ENCODE measurements at regions not wholly inside any gene's neighbourhood (a gene's known extent, or its start where the extent isn't known, plus 50 kb on each side); places are given as distances from the start of the nearest gene placed in this dataset.

GRCh38 chr18:68504441-68505177, 210.3 kb downstream of the TMX3 start:
- TF ChIP-seq, protein P1, sequence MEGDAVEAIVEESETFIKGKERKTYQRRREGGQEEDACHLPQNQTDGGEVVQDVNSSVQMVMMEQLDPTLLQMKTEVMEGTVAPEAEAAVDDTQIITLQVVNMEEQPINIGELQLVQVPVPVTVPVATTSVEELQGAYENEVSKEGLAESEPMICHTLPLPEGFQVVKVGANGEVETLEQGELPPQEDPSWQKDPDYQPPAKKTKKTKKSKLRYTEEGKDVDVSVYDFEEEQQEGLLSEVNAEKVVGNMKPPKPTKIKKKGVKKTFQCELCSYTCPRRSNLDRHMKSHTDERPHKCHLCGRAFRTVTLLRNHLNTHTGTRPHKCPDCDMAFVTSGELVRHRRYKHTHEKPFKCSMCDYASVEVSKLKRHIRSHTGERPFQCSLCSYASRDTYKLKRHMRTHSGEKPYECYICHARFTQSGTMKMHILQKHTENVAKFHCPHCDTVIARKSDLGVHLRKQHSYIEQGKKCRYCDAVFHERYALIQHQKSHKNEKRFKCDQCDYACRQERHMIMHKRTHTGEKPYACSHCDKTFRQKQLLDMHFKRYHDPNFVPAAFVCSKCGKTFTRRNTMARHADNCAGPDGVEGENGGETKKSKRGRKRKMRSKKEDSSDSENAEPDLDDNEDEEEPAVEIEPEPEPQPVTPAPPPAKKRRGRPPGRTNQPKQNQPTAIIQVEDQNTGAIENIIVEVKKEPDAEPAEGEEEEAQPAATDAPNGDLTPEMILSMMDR (IDR thresholded peaks at IDR 0.05; ENCODE audit: low read length) = no peak
- TF ChIP-seq EZH2 (IDR thresholded peaks at IDR 0.05; ENCODE audit: borderline replicate concordance, low read length) = no peak

Measured in OCI-LY1 (cell line).